Mesendoderm (in vitro differentiated cells): ENCODE measurements at regions not wholly inside any gene's neighbourhood (a gene's known extent, or its start where the extent isn't known, plus 50 kb on each side); places are given as distances from the start of the nearest gene placed in this dataset.

Experiments
- DNase-seq: peaks from one replicate; pipeline ENCODE4 v3.0.0; 2013
- H2AK5ac ChIP-seq: 2 replicates; pipeline ENCODE4 v1.6.1; 2013; ENCODE audit warnings: low read length, inconsistent platforms
- H2BK120ac ChIP-seq: 2 replicates; pipeline ENCODE4 v1.6.1; 2013; ENCODE audit warnings: low read depth, mild to moderate bottlenecking, low read length, moderate library complexity, mixed read lengths
- H2BK15ac ChIP-seq: replicated peaks from 2 replicates; pipeline ENCODE4 v1.6.1; 2013; ENCODE audit warnings: low read depth, mild to moderate bottlenecking, moderate library complexity
- H2BK5ac ChIP-seq: 2 replicates; pipeline ENCODE4 v1.6.1; 2013; ENCODE audit warnings: low read length, inconsistent platforms
- H3K18ac ChIP-seq: 2 replicates; pipeline ENCODE4 v1.6.1; 2013; ENCODE audit warnings: mild to moderate bottlenecking, low read length, mixed read lengths
- H3K23ac ChIP-seq: one replicate; pipeline ENCODE4 v1.6.1; 2013; ENCODE audit warnings: low read length
- H3K27ac ChIP-seq: 2 replicates; pipeline ENCODE4 v1.5.1; 2013; ENCODE audit warnings: low read depth, mild to moderate bottlenecking, inconsistent platforms, low read length, moderate library complexity
- H3K27me3 ChIP-seq: 2 replicates; pipeline ENCODE4 v1.6.1; 2013; ENCODE audit warnings: low read length, control low read depth, mild to moderate bottlenecking, inconsistent platforms; ENCODE audit not compliant: insufficient read depth, poor library complexity
- H3K36me3 ChIP-seq: 2 replicates; pipeline ENCODE4 v1.6.1; 2013; ENCODE audit warnings: low read length, inconsistent platforms; ENCODE audit not compliant: control insufficient read depth, insufficient read depth
- H3K4ac ChIP-seq: one replicate; pipeline ENCODE4 v1.6.1; 2013; ENCODE audit warnings: low read depth, mild to moderate bottlenecking, low read length, moderate library complexity
- H3K4me1 ChIP-seq: 2 replicates; pipeline ENCODE4 v1.6.1; 2013; ENCODE audit warnings: low read depth, low read length, inconsistent platforms; ENCODE audit not compliant: control insufficient read depth
- H3K4me2 ChIP-seq: 2 replicates; pipeline ENCODE4 v1.6.1; 2013; ENCODE audit warnings: low read length
- H3K4me3 ChIP-seq: 2 replicates; pipeline ENCODE4 v1.5.1; 2013; ENCODE audit warnings: mild to moderate bottlenecking, low read length
- H3K56ac ChIP-seq: one replicate; pipeline ENCODE4 v1.6.1; 2013; ENCODE audit warnings: low read length
- H3K79me1 ChIP-seq: 2 replicates; pipeline ENCODE4 v1.6.1; 2013; ENCODE audit warnings: low read length, inconsistent platforms
- H3K79me2 ChIP-seq: 2 replicates; pipeline ENCODE4 v1.6.1; 2013; ENCODE audit warnings: mild to moderate bottlenecking, low read length; ENCODE audit not compliant: control insufficient read depth, insufficient read depth
- H3K9ac ChIP-seq: 2 replicates; pipeline ENCODE4 v1.6.1; 2013; ENCODE audit warnings: low read length, inconsistent platforms
- H4K5ac ChIP-seq: one replicate; pipeline ENCODE4 v1.6.1; 2013; ENCODE audit warnings: low read length
- H4K8ac ChIP-seq: one replicate; pipeline ENCODE4 v1.6.1; 2013; ENCODE audit warnings: low read depth, mild to moderate bottlenecking, control low read depth, low read length, moderate library complexity
- WGBS: extraction: QIAGEN DNeasy Blood & Tissue Kit; methylation state at CpG from one replicate; pipeline ENCODE4 v1.1.7; 2013; ENCODE audit warnings: low lambda C conversion rate, missing lambda C conversion rate; ENCODE audit not compliant: insufficient coverage; ENCODE audit errors: extremely low coverage; 5-methylcytosine and 5-hydroxymethylcytosine counted together

GRCh38 chr5:158155067-158155466, 296.1 kb upstream of the CLINT1 start:
- H3K23ac ChIP-seq, result no peak overlapping the region
- no peak overlapping the region for H2AK5ac ChIP-seq
- H2BK120ac ChIP-seq, result no peak overlapping the region
- H3K9ac ChIP-seq, result no peak overlapping the region
- no peaks in the 10 kb centered on the region for H3K79me2 ChIP-seq
- no peak overlapping the region for H3K18ac ChIP-seq
- no peak overlapping the region for H4K5ac ChIP-seq
- no peak for DNase-seq
- no peak overlapping the region for H2BK15ac ChIP-seq
- no peaks in the 10 kb centered on the region for H3K4me1 ChIP-seq
- WGBS, result no CpG with 5 or more reads among the region's 4 CpGs
- H3K27me3 ChIP-seq, result no peaks in the 10 kb centered on the region
- H3K4ac ChIP-seq, result no peak overlapping the region
- H3K4me3 ChIP-seq, result no peak overlapping the region
- H3K4me2 ChIP-seq, result no peak overlapping the region
- H3K79me1 ChIP-seq, result no peaks in the 10 kb centered on the region
- no peak overlapping the region for H3K56ac ChIP-seq
- H3K27ac ChIP-seq, result no peak overlapping the region
- H2BK5ac ChIP-seq, result no peak overlapping the region
- no peak overlapping the region for H4K8ac ChIP-seq
- H3K36me3 ChIP-seq, result no peaks in the 10 kb centered on the region

- no peak overlapping the region for H3K56ac ChIP-seq
- no peak overlapping the region for H2AK5ac ChIP-seq
- H3K36me3 ChIP-seq, result no peaks in the 10 kb centered on the region
- no peak overlapping the region for H3K4me3 ChIP-seq
- H3K79me1 ChIP-seq, result no peaks in the 10 kb centered on the region
- H4K8ac ChIP-seq, result no peak overlapping the region
- no peaks in the 10 kb centered on the region for H3K27me3 ChIP-seq
- H2BK120ac ChIP-seq, result no peak overlapping the region
- H3K4me1 ChIP-seq, result no peaks in the 10 kb centered on the region
- no peak overlapping the region for H3K18ac ChIP-seq
- no peak overlapping the region for H2BK15ac ChIP-seq
- no peak overlapping the region for H3K9ac ChIP-seq
- H3K27ac ChIP-seq, result no peak overlapping the region
- H4K5ac ChIP-seq, result no peak overlapping the region
- no peaks in the 10 kb centered on the region for H3K79me2 ChIP-seq
- no peak overlapping the region for H3K23ac ChIP-seq
- no CpG with 5 or more reads among the region's 3 CpGs for WGBS
- H2BK5ac ChIP-seq, result no peak overlapping the region
- DNase-seq, result no peak
- no peak overlapping the region for H3K4ac ChIP-seq
- H3K4me2 ChIP-seq, result no peak overlapping the region
Observed at GRCh38 chr5:158154226-158155005, 295.5 kb upstream of the CLINT1 start.

- H3K36me3 ChIP-seq, result no peaks in the 10 kb centered on the region
- H3K27ac ChIP-seq, result no peak overlapping the region
- no peak overlapping the region for H2BK120ac ChIP-seq
- no peak overlapping the region for H3K4me2 ChIP-seq
- H3K18ac ChIP-seq, result no peak overlapping the region
- no peaks in the 10 kb centered on the region for H3K4me1 ChIP-seq
- H3K9ac ChIP-seq, result no peak overlapping the region
- no peaks in the 10 kb centered on the region for H3K79me2 ChIP-seq
- no peak overlapping the region for H3K4ac ChIP-seq
- no peak overlapping the region for H3K23ac ChIP-seq
- H2BK5ac ChIP-seq, result no peak overlapping the region
- no peak overlapping the region for H3K4me3 ChIP-seq
- H3K56ac ChIP-seq, result no peak overlapping the region
- H3K27me3 ChIP-seq, result no peaks in the 10 kb centered on the region
- no peaks in the 10 kb centered on the region for H3K79me1 ChIP-seq
- no CpG with 5 or more reads among the region's 3 CpGs for WGBS
- H4K5ac ChIP-seq, result no peak overlapping the region
- H2BK15ac ChIP-seq, result no peak overlapping the region
- no peak for DNase-seq
- no peak overlapping the region for H4K8ac ChIP-seq
- no peak overlapping the region for H2AK5ac ChIP-seq
Observed at GRCh38 chr5:158153508-158153907, 294.6 kb upstream of the CLINT1 start.

- no peaks in the 10 kb centered on the region for H3K4me1 ChIP-seq
- H3K18ac ChIP-seq, result no peak overlapping the region
- H3K9ac ChIP-seq, result no peak overlapping the region
- H4K5ac ChIP-seq, result no peak overlapping the region
- no peak overlapping the region for H2BK15ac ChIP-seq
- no peak overlapping the region for H3K4me2 ChIP-seq
- no peaks in the 10 kb centered on the region for H3K36me3 ChIP-seq
- H3K79me1 ChIP-seq, result no peaks in the 10 kb centered on the region
- no peak overlapping the region for H2BK120ac ChIP-seq
- H4K8ac ChIP-seq, result no peak overlapping the region
- H3K27ac ChIP-seq, result no peak overlapping the region
- no peak overlapping the region for H3K23ac ChIP-seq
- H3K56ac ChIP-seq, result no peak overlapping the region
- H3K27me3 ChIP-seq, result no peaks in the 10 kb centered on the region
- no peaks in the 10 kb centered on the region for H3K79me2 ChIP-seq
- H3K4me3 ChIP-seq, result no peak overlapping the region
- no CpG with 5 or more reads among the region's 3 CpGs for WGBS
- no peak for DNase-seq
- H2AK5ac ChIP-seq, result no peak overlapping the region
- no peak overlapping the region for H2BK5ac ChIP-seq
- no peak overlapping the region for H3K4ac ChIP-seq
Observed at GRCh38 chr5:158152136-158152535, 293.2 kb upstream of the CLINT1 start.

- H3K79me1 ChIP-seq, result no peaks in the 10 kb centered on the region
- no peak overlapping the region for H3K23ac ChIP-seq
- H3K4me1 ChIP-seq, result no peaks in the 10 kb centered on the region
- WGBS, result no CpG with 5 or more reads among the region's 1 CpG
- H4K5ac ChIP-seq, result no peak overlapping the region
- H3K27me3 ChIP-seq, result no peaks in the 10 kb centered on the region
- no peak overlapping the region for H3K56ac ChIP-seq
- H2AK5ac ChIP-seq, result no peak overlapping the region
- DNase-seq, result no peak
- no peaks in the 10 kb centered on the region for H3K36me3 ChIP-seq
- no peak overlapping the region for H4K8ac ChIP-seq
- H2BK5ac ChIP-seq, result no peak overlapping the region
- no peak overlapping the region for H3K18ac ChIP-seq
- no peak overlapping the region for H3K27ac ChIP-seq
- H3K4me2 ChIP-seq, result no peak overlapping the region
- no peak overlapping the region for H3K4me3 ChIP-seq
- H3K4ac ChIP-seq, result no peak overlapping the region
- no peaks in the 10 kb centered on the region for H3K79me2 ChIP-seq
- H2BK15ac ChIP-seq, result no peak overlapping the region
- H2BK120ac ChIP-seq, result no peak overlapping the region
- no peak overlapping the region for H3K9ac ChIP-seq
Observed at GRCh38 chr5:158147227-158147626, 288.3 kb upstream of the CLINT1 start.

GRCh38 chr5:158145827-158146226, 286.9 kb upstream of the CLINT1 start:
- no CpG with 5 or more reads among the region's 4 CpGs for WGBS
- no peak overlapping the region for H3K4me3 ChIP-seq
- H3K23ac ChIP-seq, result no peak overlapping the region
- H3K4ac ChIP-seq, result no peak overlapping the region
- no peak overlapping the region for H4K5ac ChIP-seq
- DNase-seq, result no peak
- H3K9ac ChIP-seq, result no peak overlapping the region
- no peaks in the 10 kb centered on the region for H3K27me3 ChIP-seq
- H2BK120ac ChIP-seq, result no peak overlapping the region
- H2AK5ac ChIP-seq, result no peak overlapping the region
- H3K4me2 ChIP-seq, result no peak overlapping the region
- H3K79me2 ChIP-seq, result no peaks in the 10 kb centered on the region
- H3K18ac ChIP-seq, result no peak overlapping the region
- no peak overlapping the region for H3K56ac ChIP-seq
- H2BK15ac ChIP-seq, result no peak overlapping the region
- H3K27ac ChIP-seq, result no peak overlapping the region
- no peak overlapping the region for H2BK5ac ChIP-seq
- no peak overlapping the region for H4K8ac ChIP-seq
- H3K4me1 ChIP-seq, result no peaks in the 10 kb centered on the region
- H3K79me1 ChIP-seq, result no peaks in the 10 kb centered on the region
- no peaks in the 10 kb centered on the region for H3K36me3 ChIP-seq
